Cardiac muscle cell (in vitro differentiated cells and primary cell): ENCODE measurements at regions not wholly inside any gene's neighbourhood (a gene's known extent, or its start where the extent isn't known, plus 50 kb on each side); places are given as distances from the start of the nearest gene placed in this dataset.

Experiments used
- DNase-seq, 2 donors: peaks; one replicate each; pipeline versions ENCODE4 v3.0.0 to v3.0.0-alpha.2; 2010 to 2017; ENCODE audit warnings: low read depth in 1 of 2, low spot score in 1 of 2
- H3K27ac ChIP-seq: fragments of 200-600 bp; sonication (generic); 2 replicates; pipeline ENCODE4 v1.5.1; 2016
- H3K27me3 ChIP-seq: fragments of 200-600 bp; sonication (generic); 2 replicates; pipeline ENCODE4 v1.6.0; 2016; ENCODE audit warnings: control low read depth
- H3K36me3 ChIP-seq: fragments of 200-600 bp; sonication (generic); 2 replicates; pipeline ENCODE4 v1.5.1; 2016; ENCODE audit warnings: control low read depth
- H3K4me1 ChIP-seq: fragments of 200-600 bp; sonication (generic); 2 replicates; pipeline ENCODE4 v1.8.1; 2017; ENCODE audit warnings: low read depth, mild to moderate bottlenecking, mixed run types
- H3K4me3 ChIP-seq: fragments of 200-600 bp; sonication (generic); 2 replicates; pipeline ENCODE4 v1.5.1; 2016; ENCODE audit warnings: mild to moderate bottlenecking
- H3K9me3 ChIP-seq: fragments of 200-600 bp; sonication (generic); 2 replicates; pipeline ENCODE4 v1.5.1; 2017; ENCODE audit warnings: low read depth, mild to moderate bottlenecking, control low read depth
- CTCF ChIP-seq: IDR thresholded peaks from 2 replicates; pipeline ENCODE4 v1.5.1; 2012; ENCODE audit warnings: low read depth, mild to moderate bottlenecking, low read length

GRCh38 chr16:72372087-72373045, 200.4 kb upstream of the PMFBP1 start:
- no peak overlapping the region for H3K27ac ChIP-seq
- H3K4me3 ChIP-seq, result no peak overlapping the region
- peaks cover 11% of the 10 kb centered on the region for H3K4me1 ChIP-seq
- TF ChIP-seq CTCF, result no peak
- H3K27me3 ChIP-seq, result no peaks in the 10 kb centered on the region
- no peaks in the 10 kb centered on the region for H3K36me3 ChIP-seq
- H3K9me3 ChIP-seq, result no peaks in the 10 kb centered on the region
- peak in 1 of 2 donors; percentile 30 for DNase-seq

GRCh38 chr16:72371307-72372086, 199.5 kb upstream of the PMFBP1 start:
- H3K9me3 ChIP-seq, result no peaks in the 10 kb centered on the region
- no peak overlapping the region for H3K4me3 ChIP-seq
- no peak overlapping the region for H3K27ac ChIP-seq
- DNase-seq, result peak; percentile 35 to 38
- TF ChIP-seq CTCF, result no peak
- H3K27me3 ChIP-seq, result no peaks in the 10 kb centered on the region
- peaks cover 11% of the 10 kb centered on the region for H3K4me1 ChIP-seq
- H3K36me3 ChIP-seq, result no peaks in the 10 kb centered on the region

- no peak overlapping the region for H3K4me3 ChIP-seq
- H3K27ac ChIP-seq, result no peak overlapping the region
- H3K4me1 ChIP-seq, result peaks cover 11% of the 10 kb centered on the region
- DNase-seq, result no peak
- no peaks in the 10 kb centered on the region for H3K27me3 ChIP-seq
- no peak for TF ChIP-seq CTCF
- H3K9me3 ChIP-seq, result no peaks in the 10 kb centered on the region
- H3K36me3 ChIP-seq, result no peaks in the 10 kb centered on the region
Observed at GRCh38 chr16:72369274-72369673, 197.3 kb upstream of the PMFBP1 start.

GRCh38 chr16:72367851-72368250, 195.9 kb upstream of the PMFBP1 start:
- H3K4me1 ChIP-seq, result peaks cover 11% of the 10 kb centered on the region
- H3K27me3 ChIP-seq, result no peaks in the 10 kb centered on the region
- no peaks in the 10 kb centered on the region for H3K9me3 ChIP-seq
- TF ChIP-seq CTCF, result no peak
- no peak for DNase-seq
- H3K36me3 ChIP-seq, result no peaks in the 10 kb centered on the region
- no peak overlapping the region for H3K27ac ChIP-seq
- H3K4me3 ChIP-seq, result no peak overlapping the region

- no peak for TF ChIP-seq CTCF
- H3K27ac ChIP-seq, result no peak overlapping the region
- no peaks in the 10 kb centered on the region for H3K36me3 ChIP-seq
- H3K27me3 ChIP-seq, result no peaks in the 10 kb centered on the region
- H3K4me3 ChIP-seq, result no peak overlapping the region
- peak in 1 of 2 donors; percentile 50 for DNase-seq
- H3K9me3 ChIP-seq, result no peaks in the 10 kb centered on the region
- H3K4me1 ChIP-seq, result no peaks in the 10 kb centered on the region
Observed at GRCh38 chr16:72362973-72363372, 191.0 kb upstream of the PMFBP1 start.
